GM18511 (cell line): ENCODE measurements at regions not wholly inside any gene's neighbourhood (a gene's known extent, or its start where the extent isn't known, plus 50 kb on each side); places are given as distances from the start of the nearest gene placed in this dataset.
A peak's percentile ranks its signal among the peaks of the same experiment; 100 is the strongest.

Source experiments
- ATAC-seq: cut with Tn5 transposase; IDR thresholded peaks from one replicate; pipeline ENCODE4 v1.9.1; 2021; ENCODE audit warnings: mild to moderate bottlenecking, moderate library complexity; ENCODE audit not compliant: unreplicated experiment

- ATAC-seq = no peak
These were observed 71.0 kb downstream of the AQP4 start for GRCh38 chr18:26794230-26795101.

DNA sequence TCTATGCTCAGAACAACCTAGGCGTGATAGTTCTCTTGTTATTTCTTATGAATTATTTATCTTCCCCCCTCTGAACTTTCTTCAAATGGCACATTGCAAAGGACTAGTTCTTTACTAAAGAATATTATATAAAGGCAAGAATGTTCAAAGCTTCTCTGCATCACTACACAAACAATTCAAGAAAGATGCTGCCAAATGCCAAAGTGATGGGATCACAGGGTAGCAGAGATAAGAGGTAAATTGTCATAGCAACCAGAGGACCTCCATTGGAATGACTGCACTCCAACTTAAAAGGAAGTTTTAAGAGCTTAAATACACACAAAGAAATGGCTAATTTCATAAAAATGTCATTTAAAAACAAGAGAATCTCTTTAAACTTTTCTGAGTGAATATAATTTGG lies 72.8 kb downstream of the AQP4 start:
- ATAC-seq = no peak

DNA sequence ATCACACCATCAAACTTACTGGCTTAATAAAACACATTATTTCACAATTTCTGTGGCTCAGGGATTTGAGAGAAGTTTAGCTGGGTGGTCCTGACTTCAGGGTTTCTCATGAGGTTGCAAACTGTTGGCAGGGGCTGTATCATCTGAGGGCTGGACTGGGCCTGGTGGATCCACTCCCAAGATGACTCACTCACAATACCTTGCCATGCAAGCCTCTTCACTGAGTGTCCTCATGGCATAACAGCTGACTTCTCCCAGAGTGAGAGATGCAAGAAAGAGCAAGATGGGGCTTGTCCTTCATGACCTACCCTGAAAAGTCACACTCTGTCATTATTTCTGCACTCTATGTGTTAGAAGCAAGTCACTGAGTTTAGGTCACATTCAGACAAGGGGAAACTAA lies 73.8 kb downstream of the AQP4 start:
- no peak for ATAC-seq

- no peak for ATAC-seq
These were observed 80.9 kb downstream of the AQP4 start for GRCh38 chr18:26784599-26784998.

DNA sequence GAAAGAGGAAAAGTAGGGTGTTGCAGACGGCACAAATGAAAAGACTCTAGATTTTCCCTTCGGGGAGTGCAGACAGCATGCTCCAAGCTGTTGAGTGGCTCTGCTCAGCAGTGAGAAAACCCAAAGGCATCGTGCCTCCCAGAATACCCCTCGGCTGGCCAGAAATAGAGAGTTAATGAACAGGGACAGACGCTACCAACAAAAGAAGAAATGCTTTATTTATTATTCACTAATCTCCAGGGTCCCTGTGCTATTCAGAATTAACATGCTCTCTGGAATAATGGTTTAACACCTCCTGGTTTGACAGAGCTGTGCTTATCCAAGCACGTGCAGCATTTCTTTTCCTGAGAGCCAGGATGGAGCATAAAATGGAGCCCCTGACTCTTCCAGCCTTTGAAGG lies 82.3 kb downstream of the AQP4 start:
- ATAC-seq = no peak

- ATAC-seq = peak; percentile 52
These were observed 84.8 kb downstream of the AQP4 start for GRCh38 chr18:26780520-26781325.

GRCh38 chr18:26778054-26778393 lies 87.5 kb downstream of the AQP4 start:
- no peak for ATAC-seq

GRCh38 chr18:26777351-26778053 lies 88.0 kb downstream of the AQP4 start:
- ATAC-seq = no peak

- no peak for ATAC-seq
These were observed 92.8 kb downstream of the AQP4 start for GRCh38 chr18:26772691-26773090.

GRCh38 chr18:26771524-26771923 lies 94.0 kb downstream of the AQP4 start:
- no peak for ATAC-seq

GRCh38 chr18:26768385-26768784 lies 97.1 kb downstream of the AQP4 start:
- no peak for ATAC-seq

DNA sequence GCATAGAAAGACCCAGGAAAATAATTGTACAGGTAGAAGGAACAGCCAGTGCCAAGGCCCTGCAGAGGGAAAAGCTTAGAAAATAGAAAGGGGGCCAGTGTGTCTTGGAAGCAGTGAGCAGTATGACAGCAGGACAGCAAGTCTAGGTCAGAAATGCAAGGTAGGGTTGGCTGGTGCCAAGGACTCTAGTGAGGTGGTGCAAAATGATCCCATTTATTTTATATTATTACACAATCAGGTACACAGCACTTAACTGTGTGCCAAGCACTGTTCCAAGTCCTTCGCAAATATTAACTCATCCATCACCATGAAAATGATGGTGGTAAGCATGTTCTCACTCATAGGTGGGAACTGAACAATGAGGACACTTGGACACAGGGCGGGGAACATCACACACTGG lies 100.0 kb downstream of the AQP4 start:
- no peak for ATAC-seq

DNA sequence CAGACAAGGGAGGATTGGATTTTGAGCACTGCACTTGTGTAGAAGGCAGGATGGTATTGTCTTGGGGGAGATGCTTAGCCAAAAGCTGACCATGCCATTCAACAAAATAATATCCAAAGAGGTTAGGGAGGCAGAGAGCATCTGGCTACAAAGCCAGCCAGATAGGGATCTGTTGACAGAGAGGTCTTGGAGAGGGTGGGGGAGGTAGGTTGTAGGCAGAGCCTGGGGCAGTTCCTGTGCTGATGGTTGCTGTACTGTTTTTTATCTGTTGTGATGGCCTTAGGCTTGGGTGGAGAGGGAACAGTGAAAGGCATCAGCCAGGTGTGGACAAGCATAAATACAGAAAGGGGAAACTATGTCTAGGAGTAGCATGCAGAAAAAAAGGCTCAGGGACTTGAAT lies 100.9 kb downstream of the AQP4 start:
- no peak for ATAC-seq

DNA sequence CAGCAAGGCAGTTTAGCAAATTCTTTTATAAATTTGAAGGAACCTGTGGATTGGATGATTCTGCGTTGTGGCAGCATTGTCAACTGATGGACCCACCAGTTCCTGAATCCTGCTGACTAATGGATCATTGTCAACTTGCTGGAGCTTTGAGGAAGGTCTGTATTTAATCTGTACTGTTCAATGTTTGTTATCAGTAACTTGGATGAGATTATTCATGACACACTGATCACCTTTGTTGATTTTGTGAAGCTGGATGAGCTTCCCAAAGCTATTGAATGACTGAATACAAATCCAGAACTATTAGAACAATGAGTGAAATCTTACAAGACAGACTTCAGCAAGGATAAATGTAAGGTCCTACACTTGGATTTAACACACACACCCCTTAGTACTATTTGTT lies 101.3 kb downstream of the AQP4 start:
- no peak for ATAC-seq

DNA sequence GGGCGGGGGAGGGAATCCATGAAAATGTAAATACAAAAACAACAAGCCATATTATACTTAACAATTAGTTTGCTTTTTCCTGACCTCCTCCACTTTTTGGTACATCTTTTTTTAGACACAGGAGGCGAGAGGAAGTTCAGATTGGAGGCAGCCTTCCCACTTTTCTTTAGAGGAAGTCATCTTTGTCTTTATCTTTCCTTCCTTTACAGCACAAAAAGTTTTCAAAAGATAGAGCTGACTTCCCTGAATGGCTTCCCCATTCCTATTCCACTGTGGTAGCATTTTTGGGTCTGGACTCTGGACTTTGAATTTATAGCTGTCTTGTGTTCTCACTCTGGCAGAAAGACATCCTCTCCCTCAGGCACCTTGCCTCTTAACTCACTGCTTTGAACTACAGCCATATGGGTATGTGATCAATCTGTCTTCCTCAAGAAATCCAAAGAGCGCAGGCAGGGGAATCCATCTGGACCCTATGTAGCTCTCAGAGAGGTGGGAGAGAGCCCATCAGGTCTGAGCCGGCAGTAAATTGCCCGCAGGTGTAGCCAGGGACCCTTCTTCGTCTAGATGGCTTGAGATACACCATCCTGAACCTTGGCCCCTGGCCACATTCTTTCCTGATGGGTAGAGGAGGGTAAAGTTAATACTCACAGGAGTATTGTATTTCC lies 101.9 kb downstream of the AQP4 start:
- no peak for ATAC-seq

DNA sequence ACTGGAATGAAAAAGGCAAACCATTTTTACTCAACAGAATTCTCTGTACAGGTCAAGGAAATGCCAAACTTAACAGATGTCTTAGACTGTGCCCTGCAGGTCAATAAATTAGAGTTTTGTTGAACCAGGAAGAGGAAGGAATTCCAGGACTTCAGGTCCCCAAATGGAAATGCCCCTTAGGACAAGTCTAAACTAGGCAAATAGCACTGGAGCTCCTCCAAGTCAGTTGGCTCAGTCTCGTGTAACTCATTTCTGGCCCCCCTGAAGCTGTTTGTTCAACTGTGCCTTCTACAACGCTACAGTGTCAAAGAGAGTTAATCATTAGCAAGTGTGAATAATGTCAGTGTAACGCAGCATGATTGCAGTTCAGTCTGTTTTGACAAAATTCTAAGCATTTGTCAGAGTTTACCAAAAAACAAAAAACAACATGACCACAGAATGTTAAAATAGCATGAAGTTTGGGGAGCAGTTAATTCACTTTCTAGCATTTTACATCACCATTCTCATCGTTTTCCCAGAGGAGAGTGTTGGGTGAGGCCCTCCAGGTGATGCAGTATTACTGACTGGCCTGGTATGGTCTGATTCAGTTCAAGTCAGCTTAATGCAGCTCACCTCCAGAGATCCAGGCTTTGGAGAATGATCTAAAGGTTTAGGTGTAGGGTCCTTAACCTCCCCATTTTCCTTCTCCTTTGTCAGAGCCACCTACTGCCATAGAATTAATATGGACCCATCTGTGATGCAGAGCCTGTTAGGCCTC lies 108.1 kb downstream of the AQP4 start:
- ATAC-seq = no peak

DNA sequence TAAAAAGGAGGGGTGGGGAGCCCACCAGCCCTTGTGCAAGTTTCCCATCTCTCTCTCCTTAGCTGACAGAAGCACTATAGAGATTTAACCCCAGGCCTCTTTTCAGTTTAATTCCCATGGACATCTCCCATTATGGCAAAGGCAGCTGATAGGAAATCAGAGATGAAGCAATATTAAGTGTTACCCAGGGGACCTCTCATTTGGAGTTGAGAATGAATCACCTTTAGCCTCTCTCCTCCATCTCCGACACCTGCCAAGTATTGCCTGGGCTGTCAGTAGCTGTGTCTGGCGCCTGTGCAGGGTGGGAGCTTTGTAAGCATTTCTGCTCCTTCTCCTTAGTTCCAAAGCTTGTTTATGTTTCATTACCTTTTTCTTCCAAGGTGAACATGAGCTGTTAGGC lies 109.0 kb downstream of the AQP4 start:
- ATAC-seq = no peak

DNA sequence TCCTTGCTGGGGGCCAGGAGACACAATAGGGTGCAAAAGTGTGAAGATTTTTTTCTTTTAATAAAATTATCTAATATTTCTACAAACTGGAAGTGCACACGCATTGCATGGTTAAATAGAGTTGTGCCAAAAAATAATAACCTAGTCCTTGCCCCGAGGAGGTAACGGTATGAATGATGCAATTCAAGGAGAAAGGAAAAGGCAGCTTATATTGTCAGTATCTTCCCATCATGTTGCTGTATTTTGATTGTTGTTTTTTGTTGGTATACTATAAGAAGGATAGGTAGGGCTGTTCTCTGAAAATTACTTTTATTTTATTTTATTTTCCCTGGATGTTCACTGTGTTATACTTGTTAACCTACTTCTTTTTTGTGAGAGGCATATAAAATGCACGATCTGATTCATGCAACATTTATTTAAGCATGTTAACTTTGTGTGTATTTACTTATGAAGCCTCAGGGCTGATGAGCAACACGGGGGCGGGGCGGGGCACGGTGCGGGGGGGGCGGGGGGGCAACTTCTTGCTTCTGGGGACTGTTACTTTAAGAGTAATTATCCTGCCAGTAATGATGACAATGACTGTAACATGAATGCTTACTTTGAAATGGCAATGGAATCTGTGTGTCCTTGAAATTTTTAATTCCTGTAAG lies 118.6 kb downstream of the AQP4 start:
- no peak for ATAC-seq

GRCh38 chr18:26746398-26746797 lies 119.1 kb downstream of the AQP4 start:
- no peak for ATAC-seq
